ENCODE measurements at regions not wholly inside any gene's neighbourhood (a gene's known extent, or its start where the extent isn't known, plus 50 kb on each side); places are given as distances from the start of the nearest gene placed in this dataset.

DNA sequence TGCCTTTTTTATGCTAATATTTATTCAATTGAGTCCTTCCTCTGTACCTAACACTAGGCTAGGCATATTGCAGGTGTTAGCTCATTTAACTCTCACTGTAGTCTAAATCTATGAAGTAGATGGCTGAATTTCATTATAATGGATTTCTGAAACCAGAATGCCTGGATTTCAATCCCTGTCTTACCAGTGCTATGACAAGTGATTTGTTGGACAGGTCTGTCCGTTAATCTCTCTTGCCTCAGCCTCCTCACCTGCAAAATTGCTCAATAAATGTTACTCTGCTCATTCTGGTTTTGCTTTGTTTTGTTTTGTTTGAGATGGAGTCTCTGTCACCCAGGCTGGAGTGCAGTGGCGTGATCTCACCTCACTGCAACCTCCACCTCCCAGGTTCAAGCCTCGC is 146.1 kb upstream of the ADGRL2 start:
- intact Hi-C loops (cut with DNase I, micrococcal nuclease): no loop called here
- no peak for ATAC-seq
- DNase-seq: no peak

DNA sequence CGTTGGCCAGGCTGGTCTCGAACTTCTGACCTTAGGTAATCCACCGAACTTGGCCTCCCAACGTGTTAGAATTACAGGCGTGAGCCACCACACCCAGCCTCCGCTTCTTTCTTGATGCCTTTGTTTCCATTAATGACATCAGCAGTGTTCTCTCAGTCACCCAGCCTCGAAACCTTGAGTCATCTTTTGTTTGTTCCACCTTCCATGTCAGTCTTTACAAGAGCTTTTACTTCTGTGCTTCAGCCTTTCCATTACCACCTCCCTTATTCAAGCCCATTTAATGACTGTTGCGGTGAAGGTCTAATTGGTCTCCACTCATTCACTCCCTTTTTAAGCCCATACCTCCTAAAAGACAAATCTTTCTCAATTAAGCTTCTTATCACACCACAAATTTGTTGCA is 146.6 kb upstream of the ADGRL2 start:
- DNase-seq (no peak), ATAC-seq (no peak)
- intact Hi-C loops (cut with DNase I, micrococcal nuclease): no loop called here

DNA sequence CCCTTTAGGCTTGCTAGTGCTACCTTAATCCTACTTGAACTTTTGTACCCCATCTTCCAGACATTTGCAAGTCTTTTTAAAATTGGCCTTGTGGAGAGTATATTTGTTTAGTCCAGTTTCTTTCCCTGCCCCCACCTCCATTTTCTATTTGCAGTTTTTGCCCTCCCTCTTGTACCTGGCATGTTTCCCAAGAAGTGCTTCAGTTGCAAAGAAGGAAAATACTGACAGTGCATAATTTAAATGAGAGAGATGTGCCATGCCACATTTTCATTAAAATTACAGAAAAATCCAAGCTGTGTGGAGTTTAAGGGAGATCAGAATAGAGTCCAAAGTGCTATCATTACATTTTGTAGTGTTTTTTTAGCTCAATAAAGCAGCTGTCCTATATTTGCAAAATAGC is 150.0 kb upstream of the ADGRL2 start:
- no peak for DNase-seq
- no peak for ATAC-seq
- intact Hi-C loops (cut with DNase I, micrococcal nuclease): no loop called here

GRCh38 chr1:81635816-81636215 is 164.9 kb upstream of the ADGRL2 start:
- intact Hi-C loops (cut with DNase I, micrococcal nuclease): no loop called here
- ATAC-seq (no peak), DNase-seq (no peak)

DNA sequence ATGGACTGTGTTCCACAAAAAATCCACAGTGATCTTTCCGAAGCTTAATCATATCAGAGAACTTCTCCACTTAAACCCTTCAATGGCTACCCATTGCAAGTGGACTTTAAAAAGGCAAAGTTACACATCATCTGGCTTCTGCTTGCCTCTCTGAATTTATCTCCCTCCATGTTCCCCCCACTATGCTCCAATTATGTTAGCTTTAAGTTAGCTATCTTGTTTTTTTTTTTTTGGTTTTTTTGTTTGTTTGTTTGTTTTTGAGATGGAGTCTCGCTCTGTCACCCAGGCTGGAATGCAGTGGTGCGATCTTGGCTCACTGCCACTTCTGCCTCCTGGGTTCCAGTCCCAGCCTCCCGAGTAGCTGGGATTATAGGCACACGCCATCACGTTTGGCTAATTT is 166.4 kb upstream of the ADGRL2 start:
- no peak for DNase-seq
- intact Hi-C loops (cut with DNase I, micrococcal nuclease): no loop called here
- ATAC-seq: no peak

DNA sequence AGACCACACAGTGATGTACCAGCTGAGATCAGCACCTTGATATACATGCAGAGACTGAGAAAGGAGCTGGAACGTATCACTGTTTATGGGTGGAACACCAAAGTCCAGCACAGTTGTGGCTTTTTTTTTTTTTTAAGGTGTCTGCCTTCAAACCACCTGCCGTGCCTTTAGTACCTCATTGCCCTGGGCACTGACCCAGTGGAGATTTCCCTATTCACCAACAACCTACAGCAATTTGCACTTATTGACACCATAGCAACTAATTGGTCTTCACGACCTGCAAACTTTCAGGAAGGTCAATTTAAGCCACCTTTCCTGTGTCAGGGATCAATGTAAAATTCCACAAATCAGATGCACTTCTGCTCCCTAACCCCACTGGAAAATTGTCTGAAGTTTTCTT is 181.6 kb upstream of the ADGRL2 start:
- intact Hi-C loops (cut with DNase I, micrococcal nuclease): no loop called here
- ATAC-seq (no peak), DNase-seq (no peak)

DNA sequence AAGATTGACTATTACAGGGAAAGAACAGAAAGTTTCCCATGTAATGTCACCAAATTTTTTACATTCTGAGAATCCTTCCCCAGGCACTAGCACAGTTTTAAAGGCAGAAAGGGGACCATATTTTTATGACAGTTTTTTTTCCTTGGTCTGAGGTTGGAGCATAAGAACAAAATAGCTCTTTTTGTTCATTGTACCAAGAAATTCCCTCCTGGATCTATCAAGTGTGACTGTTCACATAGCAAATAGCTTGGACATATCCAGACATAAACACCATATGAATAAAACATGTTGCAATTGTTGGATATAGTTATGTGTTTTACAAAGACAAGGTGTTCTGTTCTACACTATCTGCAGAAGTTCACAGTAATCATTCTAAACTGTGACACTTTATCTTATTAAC is 182.4 kb upstream of the ADGRL2 start:
- DNase-seq: no peak
- intact Hi-C loops (cut with DNase I, micrococcal nuclease): no loop called here
- ATAC-seq: no peak

- intact Hi-C loops (cut with DNase I, micrococcal nuclease): no loop called here
- DNase-seq (no peak), ATAC-seq (no peak)
Observed at GRCh38 chr1:81617308-81617967, 183.3 kb upstream of the ADGRL2 start.

DNA sequence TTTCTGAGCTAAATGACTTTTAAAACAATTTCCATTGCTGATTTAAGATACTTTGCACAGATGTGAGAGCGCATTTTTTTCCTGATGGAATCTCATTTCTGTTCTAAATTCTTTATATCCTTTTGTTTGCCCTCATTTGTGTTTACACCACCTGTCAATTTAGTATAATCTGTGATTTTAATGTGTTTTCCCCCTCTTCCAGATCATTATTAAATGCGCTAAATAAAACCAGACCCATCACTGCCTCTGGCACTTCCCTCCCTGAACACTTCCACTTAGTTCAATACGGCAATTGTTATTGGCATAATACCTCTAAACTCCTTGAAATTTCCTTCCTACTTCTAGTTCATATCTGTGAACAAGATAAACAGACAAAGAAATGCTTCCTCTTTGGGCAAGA is 186.9 kb upstream of the ADGRL2 start:
- ATAC-seq (no peak), DNase-seq (no peak)
- intact Hi-C loops (cut with DNase I, micrococcal nuclease): no loop called here

- ATAC-seq: no peak
- intact Hi-C loops (cut with DNase I, micrococcal nuclease): no loop called here
- DNase-seq: no peak
Observed at GRCh38 chr1:81607924-81608323, 192.8 kb upstream of the ADGRL2 start.

DNA sequence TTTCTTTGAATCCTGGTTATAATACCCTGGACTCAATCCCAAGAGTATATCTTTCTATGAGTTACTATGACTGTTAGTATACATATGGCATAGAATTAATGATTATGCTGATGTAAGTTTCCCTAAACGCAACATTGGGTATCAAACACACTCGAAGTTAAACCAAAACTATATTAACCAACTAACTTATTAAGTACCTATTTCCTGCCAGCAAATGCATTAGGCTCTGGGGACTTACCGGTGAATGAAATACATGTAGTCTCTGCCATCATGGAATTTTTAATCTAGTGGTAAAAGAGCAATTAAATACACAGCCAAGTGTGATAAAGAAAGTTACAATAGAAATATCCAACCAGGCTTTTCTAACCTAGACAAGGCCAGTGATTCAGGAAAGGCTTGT is 193.6 kb upstream of the ADGRL2 start:
- intact Hi-C loops (cut with DNase I, micrococcal nuclease): no loop called here
- ATAC-seq: no peak
- no peak for DNase-seq

GRCh38 chr1:81606656-81607055 is 194.1 kb upstream of the ADGRL2 start:
- ATAC-seq (no peak), DNase-seq (no peak)
- intact Hi-C loops (cut with DNase I, micrococcal nuclease): no loop called here

DNA sequence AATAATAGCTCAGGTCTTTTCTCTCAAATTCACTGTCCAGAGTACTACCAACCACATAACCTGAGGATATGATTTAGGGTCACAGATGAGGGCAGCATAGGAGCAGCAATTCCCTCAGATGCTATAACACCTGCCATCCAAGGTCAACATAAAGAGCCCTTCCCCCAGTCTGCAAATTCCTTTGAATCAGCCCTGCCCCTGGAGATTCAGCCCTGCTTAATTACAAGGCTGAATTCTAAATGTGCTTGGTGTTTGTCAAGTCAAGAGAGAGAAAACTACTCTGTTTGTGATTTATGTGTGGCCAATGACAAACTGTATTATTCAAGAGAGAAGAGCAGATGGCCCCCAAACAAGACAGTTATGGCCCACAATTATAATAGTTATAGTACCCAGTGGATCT is 195.7 kb upstream of the ADGRL2 start:
- intact Hi-C loops (cut with DNase I, micrococcal nuclease): no loop called here
- ATAC-seq (no peak), DNase-seq (no peak)

DNA sequence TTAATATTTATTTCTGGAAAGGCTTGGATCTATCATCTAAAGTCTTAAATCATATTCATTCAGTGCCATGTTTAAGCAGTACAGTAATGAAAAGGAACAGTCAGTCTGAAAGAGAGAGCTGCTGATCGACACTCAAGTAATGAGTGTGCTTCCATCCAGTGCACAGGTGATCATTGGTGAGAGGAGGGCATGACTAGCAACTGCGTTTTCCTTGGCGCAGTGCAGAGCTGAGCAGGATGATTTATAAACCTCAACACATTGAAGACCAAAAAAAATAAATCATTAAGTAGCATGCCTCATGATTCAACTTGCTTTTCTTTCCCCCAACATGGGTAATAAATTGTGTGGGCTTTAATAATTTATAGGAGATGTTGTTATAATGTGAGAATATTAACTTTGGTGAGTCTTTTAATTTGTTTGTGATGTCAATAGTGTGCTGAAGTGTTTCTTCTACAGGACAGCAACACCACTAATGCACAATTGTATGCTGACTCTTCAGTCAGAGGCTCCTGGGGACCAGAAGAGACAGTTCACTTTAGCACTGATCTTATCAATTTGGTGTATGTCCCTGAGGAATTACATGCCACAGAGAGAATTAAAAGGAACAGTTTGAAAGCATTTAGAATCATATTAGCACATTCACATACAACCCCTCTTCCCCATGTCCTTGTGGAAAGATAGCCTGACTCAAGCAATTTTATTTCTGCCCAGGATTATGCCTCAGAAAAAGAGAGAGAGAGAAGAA is 199.7 kb upstream of the ADGRL2 start:
- ATAC-seq: no peak
- intact Hi-C loops (cut with DNase I, micrococcal nuclease): no loop called here
- no peak for DNase-seq

DNA sequence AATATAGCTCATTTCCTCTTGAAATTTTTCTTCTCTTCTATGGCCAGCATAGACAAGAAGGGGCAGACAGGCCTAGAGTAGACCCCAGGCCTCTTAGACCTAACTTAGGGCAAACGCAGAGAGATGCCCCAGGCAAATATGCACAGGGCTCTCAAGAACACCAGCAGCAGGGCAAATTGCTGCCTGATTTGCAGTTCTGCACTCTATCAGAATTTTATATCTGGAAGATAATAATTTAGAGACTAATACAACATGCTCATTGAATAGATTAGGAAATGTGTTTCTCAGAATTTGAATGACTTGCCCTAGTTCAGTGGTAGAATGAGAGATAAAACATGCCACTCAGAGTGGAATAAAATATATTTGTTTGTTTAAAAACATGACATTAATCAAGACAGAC is 200.4 kb upstream of the ADGRL2 start:
- intact Hi-C loops (cut with DNase I, micrococcal nuclease): no loop called here
- DNase-seq: no peak
- ATAC-seq: no peak

DNA sequence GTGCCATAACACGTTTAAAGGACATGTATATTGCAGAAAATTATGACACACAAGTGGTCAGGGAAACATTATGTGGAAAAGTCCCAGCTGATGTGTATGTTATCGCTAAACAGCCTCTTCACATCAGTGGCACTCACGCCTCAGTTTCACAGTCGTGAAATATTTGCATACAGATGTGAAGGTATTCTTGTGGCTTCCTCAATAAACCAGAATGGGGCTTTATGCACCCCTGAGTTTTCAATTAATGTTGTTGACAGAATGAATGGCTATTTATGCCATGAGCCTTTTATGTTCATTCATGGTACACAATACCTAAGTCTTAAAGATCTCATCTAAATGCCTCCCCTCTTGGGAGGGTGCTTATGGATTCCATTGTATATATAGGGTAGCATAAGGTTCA is 202.1 kb upstream of the ADGRL2 start:
- DNase-seq (no peak), ATAC-seq (no peak)
- intact Hi-C loops (cut with DNase I, micrococcal nuclease): no loop called here

DNA sequence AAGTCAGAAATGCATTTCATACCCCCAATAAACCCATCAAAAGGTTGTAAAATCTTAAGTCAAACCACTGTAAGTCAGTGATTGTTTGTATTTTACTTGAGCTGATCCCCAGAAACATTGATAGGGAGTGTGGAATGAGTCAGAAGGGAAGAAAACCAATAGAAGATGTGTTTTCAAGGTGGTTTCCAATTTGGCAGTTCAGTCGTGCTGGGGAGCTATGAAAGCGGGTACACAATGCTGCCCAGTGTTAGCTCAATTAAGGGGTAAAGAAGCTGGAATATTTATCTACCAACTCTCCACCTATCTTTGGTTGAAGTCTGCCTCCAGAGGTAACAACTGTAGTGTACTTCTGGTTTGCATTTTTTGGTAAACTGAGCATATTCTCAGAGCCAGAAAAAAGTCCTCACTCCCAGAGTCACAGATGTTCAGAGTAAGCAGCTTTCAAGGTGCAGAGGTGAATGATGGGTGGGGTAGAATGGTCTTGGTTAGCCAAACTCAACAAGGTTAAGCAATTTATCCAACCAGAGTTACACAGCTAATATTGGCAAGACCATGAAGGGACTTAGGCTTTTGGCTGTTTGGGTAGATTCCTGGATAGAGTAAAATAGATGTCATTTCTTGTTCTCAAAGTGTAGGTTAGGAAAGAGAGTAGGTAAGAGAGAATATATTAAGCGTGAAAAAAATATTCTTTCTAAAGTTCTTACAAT is 202.9 kb upstream of the ADGRL2 start:
- DNase-seq (no peak), ATAC-seq (no peak)
- intact Hi-C loops (cut with DNase I, micrococcal nuclease): no loop called here

- intact Hi-C loops (cut with DNase I, micrococcal nuclease): no loop called here
- DNase-seq (no peak), ATAC-seq (no peak)
Observed at GRCh38 chr1:81596341-81596740, 204.4 kb upstream of the ADGRL2 start.

DNA sequence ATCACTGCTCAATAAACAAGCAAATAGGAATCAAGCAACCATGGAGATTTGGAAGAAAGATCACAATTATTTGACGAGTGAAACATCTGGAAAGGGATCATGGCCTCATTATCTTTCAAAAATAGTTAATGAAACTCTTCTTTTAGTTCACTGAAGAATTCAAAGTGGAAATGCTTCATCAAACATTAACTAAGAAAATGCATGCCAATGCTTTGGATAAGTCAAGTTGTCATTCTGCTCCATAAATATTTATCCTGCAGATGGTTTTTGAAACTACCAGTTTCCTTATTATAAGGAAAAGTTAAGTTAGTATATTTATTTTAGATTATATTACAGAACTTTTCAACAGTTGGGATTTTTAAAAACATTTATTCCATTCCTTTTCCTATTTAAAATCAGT is 206.5 kb upstream of the ADGRL2 start:
- DNase-seq: no peak
- ATAC-seq: no peak
- intact Hi-C loops (cut with DNase I, micrococcal nuclease): no loop called here

- ATAC-seq: no peak
- intact Hi-C loops (cut with DNase I, micrococcal nuclease): no loop called here
- no peak for DNase-seq
Observed at GRCh38 chr1:81592233-81592632, 208.5 kb upstream of the ADGRL2 start.

Data from left colon (tissue), 2 donors.